GM10248 (cell line): ENCODE measurements at regions not wholly inside any gene's neighbourhood (a gene's known extent, or its start where the extent isn't known, plus 50 kb on each side); places are given as distances from the start of the nearest gene placed in this dataset.

Experiments
- CTCF ChIA-PET: fragments of 300-600 bp; sonication (Branson Sonifier 250); formaldehyde crosslinking; extraction: SDS; loops from one replicate; lab custom pipeline; 2021; ENCODE audit warnings: antibody characterized with exemption; lab: Yijun Ruan, JAX
- POLR2A ChIA-PET: fragments of 350-650 bp; sonication (Branson Sonifier 250); formaldehyde crosslinking; extraction: SDS; loops from one replicate; lab custom pipeline; 2020; ENCODE audit warnings: antibody characterized with exemption; lab: Yijun Ruan, JAX
- DNase-seq: peaks from one replicate; pipeline ENCODE4 v3.0.0; 2012; ENCODE audit errors: extremely low spot score
- TF ChIP-seq, protein P1 (sequence below): IDR thresholded peaks from 2 replicates; pipeline ENCODE4 v1.5.1; 2012; ENCODE audit warnings: mild to moderate bottlenecking, low read depth; ENCODE audit errors: extremely low read depth, missing control alignments, control extremely low read depth

- no peak for DNase-seq
- TF ChIP-seq, protein P1, sequence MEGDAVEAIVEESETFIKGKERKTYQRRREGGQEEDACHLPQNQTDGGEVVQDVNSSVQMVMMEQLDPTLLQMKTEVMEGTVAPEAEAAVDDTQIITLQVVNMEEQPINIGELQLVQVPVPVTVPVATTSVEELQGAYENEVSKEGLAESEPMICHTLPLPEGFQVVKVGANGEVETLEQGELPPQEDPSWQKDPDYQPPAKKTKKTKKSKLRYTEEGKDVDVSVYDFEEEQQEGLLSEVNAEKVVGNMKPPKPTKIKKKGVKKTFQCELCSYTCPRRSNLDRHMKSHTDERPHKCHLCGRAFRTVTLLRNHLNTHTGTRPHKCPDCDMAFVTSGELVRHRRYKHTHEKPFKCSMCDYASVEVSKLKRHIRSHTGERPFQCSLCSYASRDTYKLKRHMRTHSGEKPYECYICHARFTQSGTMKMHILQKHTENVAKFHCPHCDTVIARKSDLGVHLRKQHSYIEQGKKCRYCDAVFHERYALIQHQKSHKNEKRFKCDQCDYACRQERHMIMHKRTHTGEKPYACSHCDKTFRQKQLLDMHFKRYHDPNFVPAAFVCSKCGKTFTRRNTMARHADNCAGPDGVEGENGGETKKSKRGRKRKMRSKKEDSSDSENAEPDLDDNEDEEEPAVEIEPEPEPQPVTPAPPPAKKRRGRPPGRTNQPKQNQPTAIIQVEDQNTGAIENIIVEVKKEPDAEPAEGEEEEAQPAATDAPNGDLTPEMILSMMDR, result no peak
- CTCF ChIA-PET, result interaction anchor here (1.2 kb wide), 1 partner anchor 21 kb away, joined by 5 read pairs; no protein-coding TSS in a partner anchor
- POLR2A ChIA-PET, result no interaction called here
Observed at GRCh38 chr14:38127784-38128183, 79.9 kb upstream of the SSTR1 start.

DNA sequence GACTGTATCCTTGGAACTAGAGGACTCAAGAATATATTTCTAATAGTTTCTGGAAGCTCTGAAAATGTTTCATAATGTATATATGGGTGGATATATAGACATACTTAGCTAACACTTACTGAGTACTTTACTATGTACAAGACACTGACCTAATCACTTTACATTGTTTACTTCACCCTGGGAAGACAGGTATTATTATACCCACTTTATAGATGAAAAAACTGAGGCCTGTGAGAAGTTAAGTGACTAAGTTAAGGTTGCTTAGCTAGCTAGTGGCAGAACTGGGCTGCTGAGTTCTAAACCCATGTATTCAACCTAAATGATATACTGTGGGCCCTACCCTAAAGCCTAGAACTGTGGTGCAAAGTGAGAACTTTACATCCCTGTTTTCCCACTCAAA is 79.1 kb upstream of the SSTR1 start:
- ChIA-PET CTCF (no interaction called here), POLR2A (no interaction called here)
- no peak for DNase-seq
- TF ChIP-seq, protein P1, result no peak

DNA sequence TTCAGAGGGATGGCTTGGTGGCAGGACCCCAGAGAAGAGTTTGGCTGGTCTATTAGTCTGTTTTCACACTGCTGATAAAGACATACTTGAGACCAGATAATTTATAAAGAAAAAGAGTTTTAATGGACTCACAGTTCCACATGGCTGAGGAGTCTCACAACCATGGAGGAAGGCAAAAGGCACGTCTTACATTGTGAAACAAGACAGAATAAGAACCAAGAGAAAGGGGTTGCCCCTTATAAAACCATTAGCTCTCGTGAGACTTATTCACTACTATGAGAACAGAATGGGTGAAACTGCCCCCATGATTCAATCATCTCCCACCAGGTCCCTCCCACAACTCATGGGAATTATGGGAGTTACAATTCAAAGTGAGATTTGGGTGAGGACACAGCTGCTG is 78.5 kb upstream of the SSTR1 start:
- TF ChIP-seq, protein P1, result no peak
- ChIA-PET CTCF (interaction anchor here (1.1 kb wide), 1 partner anchor 14 kb away, joined by 3 read pairs; no protein-coding TSS in a partner anchor), POLR2A (no interaction called here)
- DNase-seq, result no peak

DNA sequence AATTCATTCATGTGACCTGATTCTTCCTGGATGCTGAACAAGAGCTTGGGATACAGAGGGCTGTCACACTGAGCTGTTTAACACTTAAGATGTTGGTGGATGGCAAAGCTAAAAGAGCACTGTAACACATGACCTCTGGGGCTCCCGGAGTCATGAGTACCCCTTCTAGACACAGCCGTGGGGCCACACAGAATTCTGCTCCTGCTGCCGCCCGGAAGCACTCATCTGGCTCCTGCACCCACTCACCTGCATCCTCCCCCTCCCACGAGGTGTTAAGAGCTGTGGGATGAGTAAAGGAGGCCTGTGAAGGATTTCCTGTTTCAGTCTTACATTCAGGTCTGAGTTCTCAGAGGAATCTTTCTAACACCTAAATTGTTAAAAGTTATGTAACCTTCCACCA is 78.0 kb upstream of the SSTR1 start:
- CTCF ChIA-PET, result interaction anchor here (1.1 kb wide), 1 partner anchor 14 kb away, joined by 3 read pairs; no protein-coding TSS in a partner anchor
- TF ChIP-seq, protein P1, result no peak
- POLR2A ChIA-PET, result no interaction called here
- DNase-seq, result no peak

GRCh38 chr14:38134416-38135030 is 73.2 kb upstream of the SSTR1 start:
- TF ChIP-seq, protein P1, result no peak
- POLR2A ChIA-PET, result no interaction called here
- CTCF ChIA-PET, result no interaction called here
- no peak for DNase-seq

DNA sequence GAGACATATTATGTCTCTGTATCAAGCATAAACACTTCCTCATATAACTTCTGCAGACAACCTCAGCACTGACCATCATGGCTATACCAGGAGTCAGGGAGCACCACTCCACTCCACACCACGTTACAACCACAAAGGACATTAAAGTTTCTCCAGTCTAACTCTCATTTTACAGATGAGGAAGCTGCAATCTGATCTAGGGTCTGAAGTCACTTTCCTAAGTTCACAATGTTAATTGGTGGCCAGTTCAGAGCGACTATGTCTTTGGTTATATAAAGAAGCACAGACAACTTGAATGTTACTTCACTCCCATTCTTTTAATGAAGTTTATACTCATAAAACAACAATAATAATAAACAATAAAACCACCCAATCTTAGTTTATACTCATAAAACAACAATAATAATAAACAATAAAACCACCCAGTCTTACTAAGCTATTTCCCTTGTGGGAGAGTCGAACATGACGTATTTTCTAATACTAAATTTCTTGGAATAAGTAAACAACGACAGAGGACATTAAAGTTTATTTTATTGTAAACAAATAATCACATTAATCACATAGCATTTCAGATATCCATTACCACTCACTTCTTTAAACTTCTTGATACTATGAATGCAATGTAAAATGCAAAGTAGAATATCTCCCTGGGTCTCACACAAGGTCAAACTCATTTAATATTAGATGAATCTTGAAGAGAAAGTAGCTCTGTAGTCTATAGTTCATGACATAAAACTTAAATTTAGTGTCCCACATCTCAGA is 72.4 kb upstream of the SSTR1 start:
- TF ChIP-seq, protein P1, result no peak
- CTCF ChIA-PET, result interaction anchor here (1.2 kb wide), 1 partner anchor 9 kb away, joined by 3 read pairs; no protein-coding TSS in a partner anchor
- no peak for DNase-seq
- POLR2A ChIA-PET, result no interaction called here
